SKM-1 treated with dmso at 0.1 percent for 144 hours (cell line): ENCODE measurements at regions not wholly inside any gene's neighbourhood (a gene's known extent, or its start where the extent isn't known, plus 50 kb on each side); places are given as distances from the start of the nearest gene placed in this dataset.
"Not testable (repeated sequence)": the region's sequence is repeated elsewhere in the genome, so short reads cannot be mapped to it uniquely, and the experiment has no call there.

ENCODE experiments used
- DNase-seq: peaks from one replicate; lab custom pipeline; 2025; ENCODE audit not compliant: unreplicated experiment; lab: John Stamatoyannopoulos, UW

GRCh38 chr4:160549951-160550519 is 1447.2 kb downstream of the RAPGEF2 start:
- not testable (repeated sequence) for DNase-seq

GRCh38 chr4:160562661-160563060 is 1459.8 kb downstream of the RAPGEF2 start:
- no peak for DNase-seq

GRCh38 chr4:160563552-160564282 is 1460.8 kb downstream of the RAPGEF2 start:
- no peak for DNase-seq

GRCh38 chr4:160567634-160568033 is 1464.8 kb downstream of the RAPGEF2 start:
- DNase-seq = no peak

- DNase-seq = no peak
Measured at GRCh38 chr4:160570271-160570670, 1467.4 kb downstream of the RAPGEF2 start.

GRCh38 chr4:160574272-160574671 is 1471.4 kb downstream of the RAPGEF2 start:
- not testable (repeated sequence) for DNase-seq

- DNase-seq = no peak
Measured at GRCh38 chr4:160580581-160580980, 1477.7 kb downstream of the RAPGEF2 start.

- no peak for DNase-seq
Measured at GRCh38 chr4:160592258-160592657, 1489.4 kb downstream of the RAPGEF2 start.

- DNase-seq = no peak
Measured at GRCh38 chr4:160595646-160596045, 1492.8 kb downstream of the RAPGEF2 start.

- DNase-seq = no peak
Measured at GRCh38 chr4:160604541-160604940, 1501.7 kb downstream of the RAPGEF2 start.

GRCh38 chr4:160611181-160611580 is 1508.3 kb downstream of the RAPGEF2 start:
- no peak for DNase-seq

- no peak for DNase-seq
Measured at GRCh38 chr4:160631044-160631443, 1528.2 kb downstream of the RAPGEF2 start.

GRCh38 chr4:160652790-160653189 is 1511.0 kb downstream of the FSTL5 start:
- DNase-seq = no peak

GRCh38 chr4:160675550-160675949 is 1488.2 kb downstream of the FSTL5 start:
- DNase-seq = no peak

- no peak for DNase-seq
Measured at GRCh38 chr4:160685729-160686128, 1478.1 kb downstream of the FSTL5 start.

GRCh38 chr4:160701671-160702070 is 1462.1 kb downstream of the FSTL5 start:
- no peak for DNase-seq

- no peak for DNase-seq
Measured at GRCh38 chr4:160709026-160709425, 1454.8 kb downstream of the FSTL5 start.

- DNase-seq = no peak
Measured at GRCh38 chr4:160709546-160709945, 1454.3 kb downstream of the FSTL5 start.

GRCh38 chr4:160716551-160716950 is 1447.2 kb downstream of the FSTL5 start:
- DNase-seq = no peak

- no peak for DNase-seq
Measured at GRCh38 chr4:160717848-160718247, 1446.0 kb downstream of the FSTL5 start.

- no peak for DNase-seq
Measured at GRCh38 chr4:160724063-160724462, 1439.7 kb downstream of the FSTL5 start.

GRCh38 chr4:160745126-160745525 is 1418.7 kb downstream of the FSTL5 start:
- DNase-seq = no peak

- not testable (repeated sequence) for DNase-seq
Measured at GRCh38 chr4:160746585-160746984, 1417.2 kb downstream of the FSTL5 start.
